Endodermal cell (in vitro differentiated cells): ENCODE measurements at regions not wholly inside any gene's neighbourhood (a gene's known extent, or its start where the extent isn't known, plus 50 kb on each side); places are given as distances from the start of the nearest gene placed in this dataset.

ENCODE experiments used
- DNase-seq: peaks from one replicate; pipeline ENCODE4 v3.0.0-alpha.2; 2017
- H3K27ac ChIP-seq: 2 replicates; pipeline ENCODE4 v1.5.1; 2013; ENCODE audit warnings: mild to moderate bottlenecking, low read depth, low read length, moderate library complexity
- H3K27me3 ChIP-seq: 2 replicates; pipeline ENCODE4 v1.6.1; 2013; ENCODE audit warnings: mild to moderate bottlenecking, low read length, moderate library complexity; ENCODE audit not compliant: insufficient read depth, control insufficient read depth, poor library complexity, severe bottlenecking
- H3K36me3 ChIP-seq: 2 replicates; pipeline ENCODE4 v1.7.0; 2013; ENCODE audit warnings: mild to moderate bottlenecking, low read length, moderate library complexity; ENCODE audit not compliant: control insufficient read depth, insufficient read depth
- H3K4me1 ChIP-seq: one replicate; pipeline ENCODE4 v1.7.0; 2013; ENCODE audit warnings: low read length; ENCODE audit not compliant: control insufficient read depth, insufficient read depth
- H3K4me3 ChIP-seq: 2 replicates; pipeline ENCODE4 v1.5.1; 2013; ENCODE audit warnings: mild to moderate bottlenecking, low read length, moderate library complexity
- H3K9ac ChIP-seq: 2 replicates; pipeline ENCODE4 v1.6.1; 2013; ENCODE audit warnings: mild to moderate bottlenecking, low read length, moderate library complexity; ENCODE audit not compliant: poor library complexity, severe bottlenecking; ENCODE audit errors: extremely low read depth
- H3K9me3 ChIP-seq: 2 replicates; pipeline ENCODE4 v1.6.1; 2013; ENCODE audit warnings: mild to moderate bottlenecking, low read length, moderate library complexity; ENCODE audit not compliant: control insufficient read depth
- H3K27ac Mint-ChIP-seq: 2 replicates; pipeline ENCODE4 v1.8.0; 2020; ENCODE audit warnings: mixed read lengths
- H3K27me3 Mint-ChIP-seq: 2 replicates; pipeline ENCODE4 v1.8.0; 2021; ENCODE audit warnings: mild to moderate bottlenecking, mixed read lengths; ENCODE audit not compliant: insufficient read depth
- H3K36me3 Mint-ChIP-seq: 2 replicates; pipeline ENCODE4 v1.8.0; 2020; ENCODE audit warnings: low read depth, mixed read lengths
- H3K4me1 Mint-ChIP-seq: 2 replicates; pipeline ENCODE4 v1.8.0; 2020; ENCODE audit warnings: mixed read lengths
- H3K4me3 Mint-ChIP-seq: 2 replicates; pipeline ENCODE4 v1.8.0; 2020; ENCODE audit warnings: mild to moderate bottlenecking, moderate library complexity, mixed read lengths
- H3K9me3 Mint-ChIP-seq: 2 replicates; pipeline ENCODE4 v1.8.0; 2020; ENCODE audit warnings: mild to moderate bottlenecking, mixed read lengths
- CTCF ChIP-seq: fragments of 200-600 bp; sonication (generic); conservative IDR thresholded peaks from 2 replicates; pipeline ENCODE4 v1.5.0; 2021; ENCODE audit warnings: antibody characterized with exemption, mild to moderate bottlenecking
- WGBS, 2 experiments: methylation state at CpG; one replicate each; pipeline versions ENCODE4 v1.1.5 to v1.1.7; 2013; ENCODE audit warnings: missing lambda C conversion rate in 2 of 2, mixed read lengths in 1 of 2; ENCODE audit not compliant: insufficient coverage in 1 of 2, insufficient read length in 1 of 2; 5-methylcytosine and 5-hydroxymethylcytosine counted together

GRCh38 chr13:58698531-58698930 is 1067.0 kb downstream of the PCDH17 start:
- no peak for TF ChIP-seq CTCF
- no peak for DNase-seq
- Mint-ChIP-seq H3K4me3 (no peak overlapping the region), H3K4me1 (no peaks in the 10 kb centered on the region), H3K9me3 (no peaks in the 10 kb centered on the region), H3K27me3 (no peaks in the 10 kb centered on the region), H3K27ac (no peak overlapping the region), H3K36me3 (no peaks in the 10 kb centered on the region)
- H3K36me3 ChIP-seq = no peaks in the 10 kb centered on the region
- H3K4me3 ChIP-seq = no peak overlapping the region
- no peak overlapping the region for H3K27ac ChIP-seq
- no peaks in the 10 kb centered on the region for H3K27me3 ChIP-seq
- H3K4me1 ChIP-seq = no peaks in the 10 kb centered on the region
- H3K9me3 ChIP-seq = no peaks in the 10 kb centered on the region
- no peak overlapping the region for H3K9ac ChIP-seq

GRCh38 chr13:58704953-58705352 is 1073.4 kb downstream of the PCDH17 start:
- H3K36me3 ChIP-seq = no peaks in the 10 kb centered on the region
- Mint-ChIP-seq H3K4me1 (no peaks in the 10 kb centered on the region), H3K27ac (no peak overlapping the region), H3K4me3 (no peak overlapping the region), H3K36me3 (peaks cover 4% of the 10 kb centered on the region), H3K9me3 (peaks cover 22% of the 10 kb centered on the region), H3K27me3 (no peaks in the 10 kb centered on the region)
- H3K4me3 ChIP-seq = no peak overlapping the region
- H3K4me1 ChIP-seq = no peaks in the 10 kb centered on the region
- no peak for TF ChIP-seq CTCF
- no peak for DNase-seq
- WGBS, 2 experiments = 96 to 100% methylated on average over 2 of the region's 2 CpGs
- no peak overlapping the region for H3K27ac ChIP-seq
- no peaks in the 10 kb centered on the region for H3K27me3 ChIP-seq
- peaks cover 13% of the 10 kb centered on the region for H3K9me3 ChIP-seq
- H3K9ac ChIP-seq = no peak overlapping the region

- Histone ChIP-seq H3K27ac (no peak overlapping the region), H3K9ac (no peak overlapping the region), H3K4me3 (no peak overlapping the region), H3K36me3 (no peaks in the 10 kb centered on the region), H3K9me3 (peaks cover 20% of the 10 kb centered on the region), H3K4me1 (no peaks in the 10 kb centered on the region), H3K27me3 (no peaks in the 10 kb centered on the region)
- no peak for TF ChIP-seq CTCF
- Mint-ChIP-seq H3K36me3 (peaks cover 5% of the 10 kb centered on the region), H3K27ac (no peak overlapping the region), H3K9me3 (peaks cover 35% of the 10 kb centered on the region), H3K4me3 (no peak overlapping the region), H3K4me1 (no peaks in the 10 kb centered on the region), H3K27me3 (no peaks in the 10 kb centered on the region)
- no peak for DNase-seq
- 88 to 90% methylated on average over 1 to 2 of the region's 2 CpGs for WGBS, 2 experiments
Observed at GRCh38 chr13:58706421-58706820, 1074.9 kb downstream of the PCDH17 start.
